ENCODE measurements at regions not wholly inside any gene's neighbourhood (a gene's known extent, or its start where the extent isn't known, plus 50 kb on each side); places are given as distances from the start of the nearest gene placed in this dataset.

DNA sequence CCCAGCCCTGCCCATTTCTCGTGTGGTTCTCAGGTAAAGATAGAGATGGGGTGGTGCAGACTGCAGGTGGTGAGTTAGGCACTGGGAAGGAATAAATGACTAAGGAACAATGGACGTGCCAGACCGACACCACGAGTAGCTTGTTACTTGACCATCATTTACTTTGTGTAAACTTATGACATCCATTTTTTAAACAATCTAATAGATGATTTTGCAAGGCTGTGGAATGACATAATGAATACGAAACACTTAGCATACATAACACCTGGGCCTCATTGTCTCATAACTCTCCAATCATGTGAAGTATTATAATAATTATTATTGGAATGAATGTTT lies 137.3 kb upstream of the CPEB2 start:
- DNase-seq: no peak

DNA sequence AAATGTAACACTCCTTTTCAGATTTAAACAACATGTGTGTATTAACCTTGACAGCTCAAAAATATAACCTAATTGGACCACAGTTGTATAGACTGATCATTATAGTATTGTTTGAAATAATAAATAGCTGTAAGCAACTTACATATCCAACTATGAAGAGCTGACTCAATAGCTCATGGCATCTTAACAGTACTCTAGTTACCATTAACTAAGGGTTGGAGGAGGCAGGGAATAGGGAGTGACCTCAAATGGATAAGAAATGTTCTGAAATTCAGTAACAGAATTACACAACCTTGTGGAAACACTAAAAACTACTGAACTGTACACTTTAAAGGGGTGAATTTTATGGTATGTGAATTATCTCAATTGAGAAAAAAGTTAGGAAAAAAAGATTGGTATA lies 136.5 kb upstream of the CPEB2 start:
- DNase-seq: no peak

- no peak for DNase-seq
These were observed 134.4 kb upstream of the CPEB2 start for GRCh38 chr4:14867847-14868246.

DNA sequence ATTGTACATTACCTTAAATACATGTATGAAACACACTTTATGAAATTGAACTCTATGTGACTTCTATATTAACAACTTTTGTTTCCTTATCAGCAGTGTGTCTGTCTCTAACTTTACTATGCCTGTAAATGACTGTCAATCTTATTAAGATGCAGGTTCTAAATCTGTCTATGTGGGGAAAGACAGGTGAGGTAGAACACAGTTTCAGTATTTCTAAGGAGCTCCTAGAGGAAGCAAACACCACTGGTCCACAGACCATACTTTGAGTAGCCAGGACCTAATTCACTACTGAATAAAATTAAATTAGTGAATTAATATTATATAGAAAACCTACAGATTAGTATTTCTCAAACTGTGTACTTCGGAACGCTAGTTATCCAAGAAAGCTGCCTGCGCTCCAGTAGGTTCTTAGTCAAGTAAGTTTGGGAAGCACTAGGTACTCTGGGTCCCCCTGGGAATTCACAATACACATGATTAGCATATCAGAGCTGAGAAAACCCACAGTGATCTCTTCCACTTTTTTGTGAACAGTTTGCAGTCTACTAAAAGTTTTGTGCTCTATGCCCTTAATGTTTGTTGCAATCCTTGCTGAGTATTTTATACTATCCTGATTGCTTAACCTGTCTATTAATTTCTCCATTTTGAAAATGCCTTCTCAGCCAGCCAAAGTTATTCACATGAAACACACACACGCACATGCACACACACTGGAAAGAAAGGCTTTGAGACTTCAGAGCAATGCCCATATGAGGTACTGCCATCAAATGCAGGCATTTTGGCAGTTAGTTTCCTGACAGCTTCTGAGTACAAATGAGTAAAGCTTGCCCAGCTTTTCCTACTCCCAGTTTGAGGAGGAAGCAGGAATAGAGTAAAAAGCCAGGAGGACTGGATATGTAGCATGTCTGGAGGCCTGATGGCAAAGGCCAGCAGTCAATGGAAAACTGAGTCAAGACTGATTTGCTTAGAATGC lies 133.6 kb upstream of the CPEB2 start:
- no peak for DNase-seq

DNA sequence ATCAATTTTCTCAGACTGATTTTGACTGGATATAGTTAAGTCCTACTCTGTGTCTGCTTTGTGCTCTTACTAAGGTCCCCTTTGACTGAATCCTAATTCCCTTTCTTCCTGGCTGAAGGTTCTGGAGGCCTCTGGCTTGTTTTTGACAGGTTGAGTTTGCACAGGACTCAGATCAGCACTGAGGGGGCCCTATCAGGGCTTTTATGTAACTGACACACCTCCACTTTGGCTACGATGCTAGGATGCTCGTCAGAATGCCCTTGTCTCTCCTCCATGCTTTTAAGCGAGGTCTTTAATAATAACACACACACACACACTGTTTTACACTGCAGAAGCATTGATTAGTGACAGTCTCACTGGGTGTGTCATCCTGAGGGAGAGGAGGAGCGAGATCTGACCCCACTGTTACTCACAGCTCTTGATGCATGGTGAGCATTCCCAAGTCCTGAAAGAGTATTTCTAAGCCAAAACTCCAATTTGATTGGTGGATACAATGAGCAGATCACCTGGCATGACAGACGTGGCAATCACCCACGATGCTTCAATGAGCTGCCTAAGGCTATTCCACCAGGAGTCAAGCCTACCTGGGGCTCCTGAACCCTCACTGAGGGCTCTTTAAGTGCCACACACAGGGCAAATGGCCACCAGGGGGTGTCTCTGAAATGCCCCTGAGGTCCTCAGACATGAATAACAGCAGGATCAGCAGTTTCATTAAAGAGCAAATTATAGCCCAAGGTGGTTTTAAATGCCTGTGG lies 130.4 kb upstream of the CPEB2 start:
- DNase-seq: no peak

DNA sequence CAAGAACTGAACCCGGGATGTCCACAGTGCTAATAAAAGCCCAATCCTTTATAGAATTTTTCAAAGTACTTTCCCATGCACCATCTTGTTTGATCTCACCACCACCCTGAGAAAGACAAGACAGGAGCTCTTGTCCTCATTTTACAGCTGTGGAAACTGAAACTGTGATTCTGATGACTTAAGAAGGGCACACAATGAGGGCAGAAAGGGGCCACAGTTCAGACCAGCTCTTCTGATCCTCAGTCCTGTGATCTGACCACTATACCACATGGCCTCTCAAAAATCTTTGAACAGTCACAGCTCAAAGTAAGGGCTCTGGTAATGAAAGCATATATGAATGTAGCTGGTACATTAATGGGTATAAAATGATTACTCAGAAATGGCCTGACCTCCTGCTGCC lies 127.3 kb upstream of the CPEB2 start:
- DNase-seq: no peak

DNA sequence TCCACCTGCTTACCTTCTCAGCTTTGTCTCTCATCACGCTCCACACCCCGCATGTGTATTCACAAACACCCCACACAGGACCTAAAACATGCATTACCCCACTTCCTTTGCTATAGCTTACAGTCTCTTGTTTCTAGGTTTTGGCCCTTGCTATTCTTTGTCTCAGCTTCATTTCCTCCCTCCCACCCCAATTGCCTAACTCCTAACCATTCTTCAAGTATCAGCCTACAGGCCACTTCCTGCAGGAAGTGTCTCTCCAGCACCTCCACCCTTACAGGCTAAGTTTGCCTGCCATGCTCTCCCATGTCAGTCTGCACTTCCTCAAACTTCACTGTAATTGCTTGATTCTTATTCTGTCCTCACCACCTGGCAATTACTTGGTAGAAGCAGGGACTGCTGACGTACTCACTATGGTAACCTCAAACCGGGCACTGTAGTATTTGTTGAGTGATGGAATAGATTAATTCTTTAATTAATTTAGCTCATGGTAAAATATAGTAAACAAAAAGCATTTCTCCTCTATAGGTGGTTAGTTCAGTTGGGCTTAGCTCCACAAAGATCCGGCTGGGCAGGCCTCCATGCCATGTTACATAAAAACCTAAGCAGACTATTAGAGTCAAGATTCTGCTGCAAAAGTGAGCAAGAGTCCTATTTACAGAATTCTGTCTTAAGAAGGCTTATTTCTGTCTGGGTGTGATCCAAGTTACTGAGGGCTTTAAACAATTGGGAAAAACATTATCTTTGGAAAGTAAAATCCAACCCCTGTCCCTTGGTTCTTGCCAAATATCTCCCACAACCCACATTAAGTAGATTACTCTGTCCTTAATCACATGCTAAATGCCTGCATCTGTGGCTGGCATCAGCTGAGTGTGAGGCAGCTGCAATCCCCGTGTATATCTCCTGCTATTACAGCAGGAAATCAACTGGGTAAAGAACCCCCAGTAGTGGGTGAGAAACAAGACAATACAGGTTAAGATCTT lies 124.7 kb upstream of the CPEB2 start:
- DNase-seq: no peak

DNA sequence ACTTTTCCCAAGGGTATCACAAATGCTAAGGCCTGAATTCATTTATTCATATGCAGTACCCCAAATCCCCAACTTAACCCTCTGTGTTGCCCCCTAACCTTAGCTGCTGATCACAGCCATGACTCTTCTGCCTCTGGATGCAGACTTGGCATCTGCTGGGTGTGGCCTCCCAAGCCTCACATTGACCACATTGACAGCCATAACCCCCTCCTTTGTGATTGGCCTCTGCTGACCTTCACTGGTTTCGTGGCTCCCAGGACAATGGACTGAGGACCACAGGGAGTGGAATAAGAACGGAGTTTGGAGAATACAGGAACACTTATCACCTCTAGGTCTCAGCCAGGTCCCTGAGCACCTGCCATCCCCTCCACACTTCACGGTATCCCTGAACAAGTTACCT lies 123.6 kb upstream of the CPEB2 start:
- DNase-seq: no peak

- DNase-seq: no peak
These were observed 122.6 kb upstream of the CPEB2 start for GRCh38 chr4:14879683-14880082.

DNA sequence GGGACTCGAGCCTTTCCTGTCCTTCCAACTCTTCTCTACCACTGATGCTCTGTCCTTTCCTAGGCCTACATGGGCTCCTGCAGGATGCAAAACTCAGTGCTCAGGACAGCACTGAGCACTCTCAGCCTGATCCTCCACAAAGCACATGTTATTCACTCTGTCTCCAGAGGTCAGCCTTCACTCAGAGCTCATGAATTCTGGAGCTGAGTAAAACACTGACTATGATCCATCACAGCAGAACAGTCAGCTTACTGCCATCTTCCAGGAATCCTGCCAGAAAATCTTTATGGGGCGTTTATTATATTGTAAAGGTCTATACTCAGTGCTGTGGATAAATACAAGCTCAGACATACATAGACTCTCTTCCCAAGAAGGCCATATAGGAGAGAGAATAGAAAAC lies 121.5 kb upstream of the CPEB2 start:
- no peak for DNase-seq

DNA sequence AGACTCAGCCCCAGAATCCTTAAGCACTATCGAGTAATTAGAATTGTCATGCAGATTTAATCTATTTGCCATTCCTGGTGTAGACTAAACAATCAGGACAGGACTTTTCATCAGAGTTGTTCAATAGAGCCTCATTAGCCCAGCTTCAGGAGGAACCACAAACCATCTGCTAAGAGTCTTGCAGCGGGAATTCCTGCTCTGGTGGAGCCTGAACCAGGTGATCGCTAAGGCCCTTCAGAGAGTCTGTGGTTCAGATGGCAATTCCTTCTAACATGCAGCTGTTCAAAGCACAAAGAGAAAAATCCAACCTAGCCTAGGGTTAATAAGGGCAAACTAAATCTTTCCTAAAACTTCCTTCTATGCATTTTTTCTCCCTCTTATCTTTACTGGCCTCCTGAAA lies 119.1 kb upstream of the CPEB2 start:
- no peak for DNase-seq

DNA sequence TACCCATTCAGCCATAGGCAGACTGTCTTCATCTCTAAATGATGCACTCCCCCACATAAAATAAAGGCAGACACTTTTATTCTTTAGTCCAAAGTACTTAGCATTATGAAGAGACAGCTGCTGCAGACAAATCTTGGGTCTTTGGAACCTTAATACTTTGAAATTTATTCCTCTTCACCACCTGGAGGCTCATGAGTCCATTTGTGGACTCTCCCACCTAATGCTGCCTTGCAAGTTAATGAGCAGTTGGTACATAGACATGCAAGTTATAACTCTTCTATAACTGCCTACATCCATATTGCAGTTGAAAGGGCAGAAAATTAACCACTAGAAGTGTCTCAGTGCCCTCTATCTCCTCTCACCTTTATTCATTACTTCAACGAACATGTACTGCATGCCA lies 118.6 kb upstream of the CPEB2 start:
- DNase-seq: no peak

DNA sequence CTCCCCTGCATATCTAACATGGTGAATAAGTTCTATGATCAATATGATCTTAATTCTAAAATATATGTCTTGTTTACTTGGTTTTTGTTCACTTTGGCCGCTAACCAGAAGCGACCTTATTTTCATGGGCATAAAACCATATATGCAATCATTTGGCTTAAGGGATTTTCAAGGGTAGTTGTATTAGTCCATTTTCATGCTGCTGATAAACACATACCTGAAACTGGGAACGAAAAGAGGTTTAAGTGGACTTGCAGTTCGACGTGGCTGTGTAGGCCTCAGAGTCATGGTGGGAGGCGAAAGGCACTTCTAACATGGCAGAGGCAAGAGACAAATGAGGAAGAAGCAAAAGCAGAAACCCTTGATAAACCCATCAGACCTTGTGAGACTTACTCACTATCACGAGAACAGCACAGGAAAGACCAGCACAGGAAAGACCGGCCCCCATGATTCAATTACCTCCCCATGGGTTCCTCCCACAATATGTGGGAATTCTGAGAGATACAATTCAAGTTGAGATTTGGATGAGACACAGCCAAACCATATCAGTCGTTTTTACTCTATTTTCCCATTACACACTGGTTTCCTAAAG lies 114.3 kb upstream of the CPEB2 start:
- no peak for DNase-seq

DNA sequence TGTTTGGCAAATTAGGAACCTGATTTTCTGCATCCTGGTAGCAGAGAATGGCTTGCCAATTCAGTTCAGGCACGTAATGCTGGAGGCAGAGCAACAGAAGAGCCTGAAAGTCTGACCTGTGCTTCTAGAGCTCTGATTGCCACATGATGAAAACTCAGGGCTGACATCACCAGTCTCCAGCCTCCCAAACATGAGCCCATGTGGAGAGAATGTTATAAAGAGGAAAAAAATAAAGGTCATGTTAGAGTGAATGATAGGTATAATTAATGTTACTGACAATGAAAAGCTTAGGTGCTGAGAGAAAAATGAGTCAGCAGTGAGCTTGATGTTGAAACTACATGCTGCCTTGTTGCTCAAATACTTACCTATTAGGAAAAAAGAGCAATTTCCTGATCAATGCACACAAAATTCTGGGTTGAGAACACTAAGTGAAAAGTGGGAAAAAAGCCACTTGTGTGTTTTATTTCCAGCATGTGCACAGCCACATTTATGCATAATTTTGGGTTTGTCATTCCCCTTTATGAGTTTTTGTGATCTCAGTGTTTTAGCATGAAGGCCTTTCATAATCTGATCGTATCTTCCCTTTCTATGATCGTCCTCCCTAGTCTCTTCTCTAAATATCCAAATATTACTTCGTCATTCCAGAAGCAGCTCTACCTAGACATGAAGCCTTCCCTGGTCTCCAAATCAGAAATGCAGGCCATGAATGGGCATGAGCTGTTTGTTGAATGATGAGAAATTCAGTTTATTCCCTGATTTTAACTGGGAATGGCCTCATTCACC lies 113.3 kb upstream of the CPEB2 start:
- no peak for DNase-seq

GRCh38 chr4:14892563-14892962 lies 109.7 kb upstream of the CPEB2 start:
- DNase-seq: no peak

- no peak for DNase-seq
These were observed 108.6 kb upstream of the CPEB2 start for GRCh38 chr4:14893713-14894112.

- DNase-seq: no peak
These were observed 107.6 kb upstream of the CPEB2 start for GRCh38 chr4:14894392-14895292.

GRCh38 chr4:14896656-14897175 lies 105.6 kb upstream of the CPEB2 start:
- DNase-seq: no peak

- DNase-seq: no peak
These were observed 105.1 kb upstream of the CPEB2 start for GRCh38 chr4:14897217-14897616.

DNA sequence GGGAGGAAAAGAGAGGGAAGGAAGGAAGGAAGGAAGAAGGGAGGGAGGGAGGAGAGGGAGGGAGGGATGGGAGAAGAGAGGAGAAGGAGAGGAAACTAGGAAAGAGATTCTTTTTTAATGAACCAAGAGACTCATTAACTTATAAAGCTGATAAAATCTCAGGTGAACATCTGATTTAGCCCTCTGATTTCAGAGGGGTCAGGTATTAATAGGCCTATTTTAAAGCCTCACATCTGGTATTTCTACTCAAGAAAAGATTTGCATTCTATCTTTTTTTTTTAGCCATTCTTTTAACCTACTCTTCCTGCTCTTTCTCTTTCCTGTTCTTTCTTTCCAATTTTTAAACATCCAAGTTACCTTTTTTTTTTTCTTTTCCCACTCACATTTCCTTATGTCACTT lies 103.3 kb upstream of the CPEB2 start:
- DNase-seq: no peak
